HepG2 (cell line): ENCODE measurements at regions not wholly inside any gene's neighbourhood (a gene's known extent, or its start where the extent isn't known, plus 50 kb on each side); places are given as distances from the start of the nearest gene placed in this dataset.

ENCODE experiments used
- CAMTA2 ChIP-seq: sonication (generic); formaldehyde crosslinking; IDR thresholded peaks from 2 replicates; pipeline ENCODE4 v1.4.0; 2020; ENCODE audit warnings: mild to moderate bottlenecking, missing genetic modification reagents, borderline replicate concordance
- GMEB1 ChIP-seq: sonication (generic); formaldehyde crosslinking; IDR thresholded peaks from 2 replicates; pipeline ENCODE4 v1.5.1; 2020; ENCODE audit warnings: missing genetic modification reagents, mild to moderate bottlenecking, borderline replicate concordance
- GPBP1L1 ChIP-seq: sonication (generic); formaldehyde crosslinking; IDR thresholded peaks from 2 replicates; pipeline ENCODE4 v1.5.0; 2020; ENCODE audit warnings: mild to moderate bottlenecking, missing genetic modification reagents
- HHEX ChIP-seq: IDR thresholded peaks from 2 replicates; pipeline ENCODE4 v1.6.1; 2016; ENCODE audit warnings: control low read depth
- HOXA7 ChIP-seq: sonication (generic); formaldehyde crosslinking; IDR thresholded peaks from 2 replicates; pipeline ENCODE4 v1.8.1; 2022; ENCODE audit warnings: mild to moderate bottlenecking, missing genetic modification reagents, moderate library complexity
- KLF6 ChIP-seq: IDR thresholded peaks from 2 replicates; pipeline ENCODE4 v1.8.0; 2016; ENCODE audit warnings: missing biosample characterization, missing genetic modification reagents
- MAZ ChIP-seq, 2 experiments: sonication (generic) in 1 of 2; formaldehyde crosslinking in 1 of 2; IDR thresholded peaks; 2 replicates each; pipeline versions ENCODE4 v1.5.0 to v1.6.1; 2012 to 2020; ENCODE audit warnings: low read depth in 2 of 2, mild to moderate bottlenecking in 2 of 2, borderline replicate concordance in 1 of 2, improper control_type of control experiment in 1 of 2, low read length in 1 of 2, missing genetic modification reagents in 1 of 2, moderate library complexity in 1 of 2
- NFIC ChIP-seq: IDR thresholded peaks from 2 replicates; pipeline ENCODE4 v1.6.1; 2012; ENCODE audit warnings: mild to moderate bottlenecking, low read length, inconsistent platforms
- ONECUT2 ChIP-seq: sonication (generic); formaldehyde crosslinking; IDR thresholded peaks from 2 replicates; pipeline ENCODE4 v1.4.0; 2020; ENCODE audit warnings: missing genetic modification reagents
- SP140L ChIP-seq: sonication (generic); formaldehyde crosslinking; IDR thresholded peaks from 2 replicates; pipeline ENCODE4 v1.4.0; 2020; ENCODE audit warnings: missing genetic modification reagents, borderline replicate concordance
- SPEN ChIP-seq: sonication (generic); formaldehyde crosslinking; IDR thresholded peaks from 2 replicates; pipeline ENCODE4 v1.5.1; 2020; ENCODE audit warnings: low read depth, mild to moderate bottlenecking, missing genetic modification reagents
- ZBTB4 ChIP-seq: sonication (generic); formaldehyde crosslinking; IDR thresholded peaks from 2 replicates; pipeline ENCODE4 v1.4.0; 2020; ENCODE audit warnings: missing genetic modification reagents, mild to moderate bottlenecking, borderline replicate concordance
- ZNF225 ChIP-seq: sonication (generic); formaldehyde crosslinking; IDR thresholded peaks from 2 replicates; pipeline ENCODE4 v1.4.0; 2020; ENCODE audit warnings: mild to moderate bottlenecking, missing genetic modification reagents
- ZNF235 ChIP-seq: sonication (generic); formaldehyde crosslinking; IDR thresholded peaks from 2 replicates; pipeline ENCODE4 v1.8.1; 2023; ENCODE audit warnings: mild to moderate bottlenecking, missing genetic modification reagents, borderline replicate concordance
- ZNF468 ChIP-seq: sonication (generic); formaldehyde crosslinking; IDR thresholded peaks from 2 replicates; pipeline ENCODE4 v1.8.0; 2022; ENCODE audit warnings: mild to moderate bottlenecking, moderate library complexity, missing genetic modification reagents
- ZNF546 ChIP-seq: sonication (generic); formaldehyde crosslinking; conservative IDR thresholded peaks from 2 replicates; pipeline ENCODE4 v1.8.1; 2023; ENCODE audit warnings: mild to moderate bottlenecking, missing genetic modification reagents
- ZNF576 ChIP-seq: sonication (generic); formaldehyde crosslinking; IDR thresholded peaks from 2 replicates; pipeline ENCODE4 v1.4.0; 2020; ENCODE audit warnings: mild to moderate bottlenecking, missing genetic modification reagents
- TF ChIP-seq, protein P1 (sequence below): IDR thresholded peaks from 2 replicates; pipeline ENCODE4 v1.6.1; 2016

DNA sequence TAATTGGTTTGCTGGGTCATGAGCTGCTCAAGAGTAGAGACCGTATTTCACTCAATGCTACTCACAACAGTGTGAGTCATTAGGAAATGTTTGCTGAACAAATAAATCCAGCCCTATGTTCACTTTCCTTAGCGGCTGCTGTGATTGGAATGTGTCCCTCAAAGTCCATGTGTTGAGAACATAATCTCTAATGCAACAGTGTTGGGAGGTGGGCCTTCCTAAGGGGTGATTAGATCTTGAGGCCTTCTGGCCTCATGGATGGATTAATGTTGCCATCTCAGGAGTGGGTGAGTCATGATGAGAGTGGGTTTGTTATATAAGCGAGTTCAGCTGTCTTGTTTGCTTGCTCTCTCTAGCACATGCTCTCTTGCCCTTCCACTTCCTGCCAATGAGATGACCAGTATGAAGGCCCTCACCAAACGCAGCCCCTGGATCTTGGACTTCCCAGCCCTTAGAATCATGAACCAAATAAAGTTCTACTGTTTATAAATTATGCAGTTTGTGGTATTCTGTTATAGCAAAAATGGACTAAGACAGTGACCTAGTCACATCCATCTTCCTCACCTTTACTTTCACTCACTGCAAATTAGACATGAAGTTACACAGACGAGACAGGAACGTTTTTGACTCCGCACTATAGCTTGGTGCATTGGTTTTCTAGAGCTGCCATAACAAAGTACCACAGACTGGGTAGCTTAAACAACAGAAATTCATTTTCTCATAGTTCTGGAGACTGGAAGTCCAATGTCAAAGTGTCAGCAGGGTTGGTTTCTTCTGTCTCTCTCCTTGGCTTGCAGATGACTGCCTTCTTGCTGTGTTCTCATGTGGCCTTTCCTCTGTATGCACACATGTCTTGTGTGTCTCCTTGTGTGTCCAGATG is 50.9 kb upstream of the FAM169A start (continued):
- TF ChIP-seq ZNF235 (CRISPR knock-in tag) (no peak), ZBTB4 (CRISPR knock-in tag) (peak; percentile 79; the same call in 1 of the 2 replicates), NFIC (peak; percentile 82), KLF6 (CRISPR knock-in tag) (peak; percentile 71; the same call in 1 of the 2 replicates), HHEX (CRISPR knock-in tag) (peak; percentile 70), HOXA7 (CRISPR knock-in tag) (no peak), SP140L (no peak), SPEN (CRISPR knock-in tag) (peak; percentile 56), ZNF468 (CRISPR knock-in tag) (no peak), GMEB1 (CRISPR knock-in tag) (no peak), ZNF576 (CRISPR knock-in tag) (no peak), CAMTA2 (CRISPR knock-in tag) (no peak), ONECUT2 (0 out of 2 replicates have a peak, but pooled peaks have one; percentile 32), ZNF546 (CRISPR knock-in tag) (0 out of 2 replicates have a peak, but pooled peaks have one; percentile 11), ZNF225 (CRISPR knock-in tag) (no peak; the same call in 1 of the 2 replicates), GPBP1L1 (CRISPR knock-in tag) (no peak), MAZ (IDR thresholded peaks at IDR 0.05; ENCODE audit: borderline replicate concordance, low read depth, low read length) (no peak), MAZ (CRISPR knock-in tag; IDR thresholded peaks at IDR 0.05; ENCODE audit: low read depth) (peak; percentile 48; the same call in 1 of the 2 replicates)
- TF ChIP-seq, protein P1, sequence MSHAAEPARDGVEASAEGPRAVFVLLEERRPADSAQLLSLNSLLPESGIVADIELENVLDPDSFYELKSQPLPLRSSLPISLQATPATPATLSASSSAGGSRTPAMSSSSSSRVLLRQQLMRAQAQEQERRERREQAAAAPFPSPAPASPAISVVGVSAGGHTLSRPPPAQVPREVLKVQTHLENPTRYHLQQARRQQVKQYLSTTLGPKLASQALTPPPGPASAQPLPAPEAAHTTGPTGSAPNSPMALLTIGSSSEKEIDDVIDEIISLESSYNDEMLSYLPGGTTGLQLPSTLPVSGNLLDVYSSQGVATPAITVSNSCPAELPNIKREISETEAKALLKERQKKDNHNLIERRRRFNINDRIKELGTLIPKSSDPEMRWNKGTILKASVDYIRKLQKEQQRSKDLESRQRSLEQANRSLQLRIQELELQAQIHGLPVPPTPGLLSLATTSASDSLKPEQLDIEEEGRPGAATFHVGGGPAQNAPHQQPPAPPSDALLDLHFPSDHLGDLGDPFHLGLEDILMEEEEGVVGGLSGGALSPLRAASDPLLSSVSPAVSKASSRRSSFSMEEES (CRISPR knock-in tag) = peak; percentile 90
